ENCODE measurements at regions not wholly inside any gene's neighbourhood (a gene's known extent, or its start where the extent isn't known, plus 50 kb on each side); places are given as distances from the start of the nearest gene placed in this dataset.

GRCh38 chr21:27379354-27379753 is 412.5 kb upstream of the ADAMTS5 start:
- no peak for TF ChIP-seq POLR2A (IDR thresholded peaks at IDR 0.05)
- TF ChIP-seq, protein P1, sequence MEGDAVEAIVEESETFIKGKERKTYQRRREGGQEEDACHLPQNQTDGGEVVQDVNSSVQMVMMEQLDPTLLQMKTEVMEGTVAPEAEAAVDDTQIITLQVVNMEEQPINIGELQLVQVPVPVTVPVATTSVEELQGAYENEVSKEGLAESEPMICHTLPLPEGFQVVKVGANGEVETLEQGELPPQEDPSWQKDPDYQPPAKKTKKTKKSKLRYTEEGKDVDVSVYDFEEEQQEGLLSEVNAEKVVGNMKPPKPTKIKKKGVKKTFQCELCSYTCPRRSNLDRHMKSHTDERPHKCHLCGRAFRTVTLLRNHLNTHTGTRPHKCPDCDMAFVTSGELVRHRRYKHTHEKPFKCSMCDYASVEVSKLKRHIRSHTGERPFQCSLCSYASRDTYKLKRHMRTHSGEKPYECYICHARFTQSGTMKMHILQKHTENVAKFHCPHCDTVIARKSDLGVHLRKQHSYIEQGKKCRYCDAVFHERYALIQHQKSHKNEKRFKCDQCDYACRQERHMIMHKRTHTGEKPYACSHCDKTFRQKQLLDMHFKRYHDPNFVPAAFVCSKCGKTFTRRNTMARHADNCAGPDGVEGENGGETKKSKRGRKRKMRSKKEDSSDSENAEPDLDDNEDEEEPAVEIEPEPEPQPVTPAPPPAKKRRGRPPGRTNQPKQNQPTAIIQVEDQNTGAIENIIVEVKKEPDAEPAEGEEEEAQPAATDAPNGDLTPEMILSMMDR (IDR thresholded peaks at IDR 0.05): no peak

Measured in vagina (tissue), 2 donors.